ENCODE measurements at regions not wholly inside any gene's neighbourhood (a gene's known extent, or its start where the extent isn't known, plus 50 kb on each side); places are given as distances from the start of the nearest gene placed in this dataset.

DNA sequence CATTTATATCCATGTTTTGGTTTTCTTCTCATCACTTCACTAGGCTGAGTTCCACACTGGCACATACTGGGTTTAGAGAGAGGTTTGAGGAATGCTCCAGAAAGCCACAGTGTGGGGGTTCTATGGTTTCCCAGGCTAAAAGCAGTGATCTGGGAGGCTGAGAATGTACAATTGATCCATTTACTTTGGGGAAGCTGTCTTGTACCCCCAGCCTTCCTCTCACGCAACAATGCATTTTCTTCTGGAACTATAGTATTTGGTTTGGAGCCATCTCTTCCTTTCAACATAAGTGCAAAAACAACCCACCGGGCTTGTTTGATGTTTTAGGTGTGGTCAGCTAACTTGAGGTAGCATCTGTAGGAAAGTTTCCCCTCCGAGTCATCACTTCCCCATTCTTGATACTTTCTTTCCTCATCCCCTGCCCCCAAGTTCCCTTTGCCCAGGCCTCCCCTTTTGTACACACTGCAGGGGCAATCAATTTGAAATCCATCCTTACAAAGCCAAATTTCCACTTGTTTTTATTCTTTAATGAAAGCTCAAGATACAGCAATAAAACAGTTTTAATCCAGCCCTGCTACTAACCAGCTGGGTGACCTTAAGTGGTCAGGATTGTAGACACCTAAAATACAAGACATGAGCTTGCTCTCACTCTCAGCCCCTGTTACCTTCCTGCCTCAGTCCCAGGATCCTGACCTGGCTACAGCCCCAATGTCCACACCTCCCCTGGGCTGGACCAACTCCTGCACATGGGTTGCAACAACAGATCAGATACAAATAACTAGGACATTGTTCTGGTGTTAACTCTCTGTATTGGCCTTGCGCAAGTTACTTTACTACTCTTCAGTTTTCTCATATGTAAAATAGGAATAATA is 109.2 kb downstream of the FHDC1 start:
- Histone ChIP-seq H3K27me3 (ENCODE audit: insufficient read depth, low read length) (no peaks in the 10 kb centered on the region), H3K36me3 (ENCODE audit: insufficient read depth, low read length) (no peaks in the 10 kb centered on the region), H4K20me1 (ENCODE audit: insufficient read depth, low read length) (no peaks in the 10 kb centered on the region), H3K4me3 (ENCODE audit: insufficient read depth, low read depth, low read length) (no peak overlapping the region), H3K27ac (ENCODE audit: low read depth, low read length) (no peak overlapping the region), H3K4me1 (ENCODE audit: insufficient read depth, low read length) (no peaks in the 10 kb centered on the region), H3K9ac (ENCODE audit: low read length) (no peak overlapping the region), H2AFZ (ENCODE audit: low read depth, low read length) (no peak overlapping the region), H3K4me2 (ENCODE audit: low read length) (no peak overlapping the region), H3K79me2 (ENCODE audit: insufficient read depth, low read length) (no peaks in the 10 kb centered on the region), H3K9me3 (ENCODE audit: insufficient read depth, low read depth, low read length) (peaks cover 2% of the 10 kb centered on the region)
- Mint-ChIP-seq H3K9me3 (ENCODE audit: unreplicated experiment) (peaks cover 4% of the 10 kb centered on the region), H3K4me1 (ENCODE audit: low read depth, unreplicated experiment) (peaks cover 15% of the 10 kb centered on the region), H3K27ac (ENCODE audit: unreplicated experiment) (peak overlapping the region; percentile 73), H3K36me3 (ENCODE audit: low read depth, unreplicated experiment) (no peaks in the 10 kb centered on the region), H3K4me3 (ENCODE audit: unreplicated experiment) (no peak overlapping the region), H3K27me3 (ENCODE audit: low read depth, unreplicated experiment) (no peaks in the 10 kb centered on the region)
- TF ChIP-seq EZH2 (IDR thresholded peaks at IDR 0.05; ENCODE audit: insufficient read depth, low read length) (no peak), CTCF (IDR thresholded peaks at IDR 0.05; ENCODE audit: insufficient read depth, low read depth, low read length) (no peak)
- FAIRE-seq (no peak), DNase-seq (ENCODE audit: low read depth) (peak; percentile 36)

DNA sequence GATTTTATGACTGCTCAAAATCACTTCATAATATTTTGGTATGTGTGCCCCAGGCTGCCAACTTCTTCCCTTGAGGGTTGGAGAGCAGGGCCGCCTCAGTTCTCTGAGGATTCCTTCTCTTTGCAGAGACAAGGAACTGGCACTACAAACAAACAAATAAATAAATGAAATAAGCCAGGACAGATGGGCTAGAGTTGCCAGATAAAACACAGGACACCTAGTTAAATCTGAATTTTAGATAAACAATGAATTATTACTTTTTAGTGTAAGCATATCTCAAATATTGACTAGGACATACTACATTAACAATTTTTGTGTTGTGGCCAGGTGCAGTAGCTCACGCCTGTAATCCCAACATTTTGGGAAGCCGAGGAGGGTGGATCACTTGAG is 122.5 kb downstream of the FHDC1 start:
- TF ChIP-seq EZH2 (IDR thresholded peaks at IDR 0.05; ENCODE audit: insufficient read depth, low read length) (no peak), CTCF (IDR thresholded peaks at IDR 0.05; ENCODE audit: insufficient read depth, low read depth, low read length) (no peak)
- H3K79me2 ChIP-seq (ENCODE audit: insufficient read depth, low read length) = no peaks in the 10 kb centered on the region
- Mint-ChIP-seq H3K4me3 (ENCODE audit: unreplicated experiment) (no peak overlapping the region), H3K27ac (ENCODE audit: unreplicated experiment) (no peak overlapping the region), H3K27me3 (ENCODE audit: low read depth, unreplicated experiment) (peaks cover 28% of the 10 kb centered on the region), H3K9me3 (ENCODE audit: unreplicated experiment) (peaks cover 6% of the 10 kb centered on the region), H3K36me3 (ENCODE audit: low read depth, unreplicated experiment) (no peaks in the 10 kb centered on the region), H3K4me1 (ENCODE audit: low read depth, unreplicated experiment) (no peaks in the 10 kb centered on the region)
- peaks cover 23% of the 10 kb centered on the region for H3K27me3 ChIP-seq (ENCODE audit: insufficient read depth, low read length)
- H3K4me2 ChIP-seq (ENCODE audit: low read length) = no peak overlapping the region
- no peak for DNase-seq (ENCODE audit: low read depth)
- H3K36me3 ChIP-seq (ENCODE audit: insufficient read depth, low read length) = no peaks in the 10 kb centered on the region
- no peak overlapping the region for H3K4me3 ChIP-seq (ENCODE audit: insufficient read depth, low read depth, low read length)
- no peaks in the 10 kb centered on the region for H3K9me3 ChIP-seq (ENCODE audit: insufficient read depth, low read depth, low read length)
- FAIRE-seq = no peak
- no peak overlapping the region for H3K9ac ChIP-seq (ENCODE audit: low read length)
- no peak overlapping the region for H2AFZ ChIP-seq (ENCODE audit: low read depth, low read length)
- no peaks in the 10 kb centered on the region for H3K4me1 ChIP-seq (ENCODE audit: insufficient read depth, low read length)
- no peaks in the 10 kb centered on the region for H4K20me1 ChIP-seq (ENCODE audit: insufficient read depth, low read length)
- H3K27ac ChIP-seq (ENCODE audit: low read depth, low read length) = no peak overlapping the region

- no peak overlapping the region for H3K27ac Mint-ChIP-seq (ENCODE audit: unreplicated experiment)
- peaks cover 6% of the 10 kb centered on the region for H3K9me3 Mint-ChIP-seq (ENCODE audit: unreplicated experiment)
- no peaks in the 10 kb centered on the region for H3K36me3 Mint-ChIP-seq (ENCODE audit: low read depth, unreplicated experiment)
- no peaks in the 10 kb centered on the region for H3K36me3 ChIP-seq (ENCODE audit: insufficient read depth, low read length)
- DNase-seq (ENCODE audit: low read depth) = no peak
- H4K20me1 ChIP-seq (ENCODE audit: insufficient read depth, low read length) = no peaks in the 10 kb centered on the region
- H3K9me3 ChIP-seq (ENCODE audit: insufficient read depth, low read depth, low read length) = no peaks in the 10 kb centered on the region
- H3K4me1 ChIP-seq (ENCODE audit: insufficient read depth, low read length) = no peaks in the 10 kb centered on the region
- no peak overlapping the region for H3K4me3 Mint-ChIP-seq (ENCODE audit: unreplicated experiment)
- no peak overlapping the region for H2AFZ ChIP-seq (ENCODE audit: low read depth, low read length)
- no peak overlapping the region for H3K9ac ChIP-seq (ENCODE audit: low read length)
- H3K4me1 Mint-ChIP-seq (ENCODE audit: low read depth, unreplicated experiment) = no peaks in the 10 kb centered on the region
- H3K27me3 Mint-ChIP-seq (ENCODE audit: low read depth, unreplicated experiment) = peaks cover 24% of the 10 kb centered on the region
- TF ChIP-seq EZH2 (IDR thresholded peaks at IDR 0.05; ENCODE audit: insufficient read depth, low read length) (no peak), CTCF (IDR thresholded peaks at IDR 0.05; ENCODE audit: insufficient read depth, low read depth, low read length) (no peak)
- no peak overlapping the region for H3K4me2 ChIP-seq (ENCODE audit: low read length)
- no peak overlapping the region for H3K4me3 ChIP-seq (ENCODE audit: insufficient read depth, low read depth, low read length)
- no peak overlapping the region for H3K27ac ChIP-seq (ENCODE audit: low read depth, low read length)
- FAIRE-seq = no peak
- no peaks in the 10 kb centered on the region for H3K79me2 ChIP-seq (ENCODE audit: insufficient read depth, low read length)
- peaks cover 17% of the 10 kb centered on the region for H3K27me3 ChIP-seq (ENCODE audit: insufficient read depth, low read length)
These were observed 124.1 kb downstream of the FHDC1 start for GRCh38 chr4:153060196-153060595.

All from astrocyte (in vitro differentiated cells and primary cell).